GM12892 (cell line): ENCODE measurements at regions not wholly inside any gene's neighbourhood (a gene's known extent, or its start where the extent isn't known, plus 50 kb on each side); places are given as distances from the start of the nearest gene placed in this dataset.

ENCODE experiments used
- POLR2A ChIP-seq: IDR thresholded peaks from 2 replicates; pipeline ENCODE4 v1.6.1; 2011; ENCODE audit warnings: low read depth, low read length, control low read depth
- POLR2AphosphoS5 ChIP-seq: IDR thresholded peaks from 2 replicates; pipeline ENCODE4 v1.6.1; 2011; ENCODE audit warnings: low read depth, low read length, control low read depth

- TF ChIP-seq POLR2AphosphoS5 = no peak
- TF ChIP-seq POLR2A = no peak
These were observed 909.0 kb upstream of the LRRTM1 start for GRCh38 chr2:81213598-81213997.
